GM12878 (cell line): ENCODE measurements at regions not wholly inside any gene's neighbourhood (a gene's known extent, or its start where the extent isn't known, plus 50 kb on each side); places are given as distances from the start of the nearest gene placed in this dataset.
A peak's percentile ranks its signal among the peaks of the same experiment; 100 is the strongest.

Source experiments
- ATAC-seq: fragments of 200-7000 bp; cut with Tn5 transposase; 3 replicates; pipeline ENCODE4 v1.9.1; 2020; ENCODE audit warnings: mild to moderate bottlenecking, moderate library complexity
- BruUV-seq: library from RNA; stranded (reverse); fragments of 400-500 nt; replicated peaks from 2 replicates; lab custom pipeline; 2021; lab: Mats Ljungman, UMichigan
- CTCF ChIA-PET: fragments of 300-600 bp; sonication (Branson Sonifier 250); formaldehyde crosslinking; extraction: SDS; loops from one replicate; lab custom pipeline; 2021; ENCODE audit warnings: inconsistent platforms; lab: Yijun Ruan, JAX
- POLR2A ChIA-PET: fragments of 350-600 bp; formaldehyde crosslinking; extraction: SDS; loops from one replicate; lab custom pipeline; 2021; ENCODE audit warnings: inconsistent platforms; lab: Charles Lee
- RAD21 ChIA-PET: fragments of 300-600 bp; sonication (Branson Sonifier 250); formaldehyde crosslinking; loops from one replicate; lab custom pipeline; 2023; ENCODE audit warnings: antibody characterized with exemption; ENCODE audit not compliant: unreplicated experiment; lab: Charles Lee
- SMC1A ChIA-PET: fragments of 300-600 bp; sonication (Branson Sonifier 250); formaldehyde crosslinking; loops from one replicate; lab custom pipeline; 2023; ENCODE audit not compliant: unreplicated experiment, uncharacterized antibody; lab: Charles Lee
- DNase-seq: peaks from one replicate; pipeline ENCODE4 v3.0.0-alpha.2; 2011; ENCODE audit warnings: low read depth, low spot score
- FAIRE-seq: peaks from 3 replicates; lab custom pipeline; 2011; peaks lifted over from hg19 to GRCh38; lab: Jason Lieb, UNC
- H2AFZ ChIP-seq: 2 replicates; pipeline ENCODE4 v1.6.0; 2011; ENCODE audit warnings: low read depth, low read length, control low read depth; ENCODE audit not compliant: control insufficient read depth
- H3K27ac ChIP-seq: 2 replicates; pipeline ENCODE4 v1.5.1; 2011; ENCODE audit warnings: control low read depth; ENCODE audit not compliant: control insufficient read depth, insufficient read depth
- H3K27me3 ChIP-seq, 2 experiments: replicated peaks in 1 of 2; 2 replicates each; pipeline versions ENCODE4 v1.6.0 to v1.6.1; 2011; ENCODE audit warnings: low read length in 1 of 2; ENCODE audit not compliant: control insufficient read depth in 2 of 2, insufficient read depth in 2 of 2
- H3K36me3 ChIP-seq, 2 experiments: 2 replicates each; pipeline ENCODE4 v1.5.1; 2011; ENCODE audit warnings: low read length in 1 of 2; ENCODE audit not compliant: control insufficient read depth in 2 of 2, insufficient read depth in 2 of 2
- H3K4me1 ChIP-seq: 2 replicates; pipeline ENCODE4 v1.6.1; 2011; ENCODE audit warnings: mild to moderate bottlenecking, low read length, moderate library complexity, mixed read lengths; ENCODE audit not compliant: control insufficient read depth, insufficient read depth
- H3K4me2 ChIP-seq: 2 replicates; pipeline ENCODE4 v1.6.0; 2011; ENCODE audit warnings: control low read depth; ENCODE audit not compliant: control insufficient read depth, insufficient read depth
- H3K4me3 ChIP-seq: fragments of 200-600 bp; sonication (generic); 2 replicates; pipeline ENCODE4 v1.5.1; 2016
- H3K79me2 ChIP-seq: 2 replicates; pipeline ENCODE4 v1.6.0; 2011; ENCODE audit warnings: low read length; ENCODE audit not compliant: control insufficient read depth, insufficient read depth
- H3K9ac ChIP-seq: 2 replicates; pipeline ENCODE4 v1.8.0; 2011; ENCODE audit warnings: low read length, control low read depth, mixed read lengths; ENCODE audit not compliant: control insufficient read depth, insufficient read depth
- H3K9me3 ChIP-seq: replicated peaks from 3 replicates; pipeline ENCODE4 v1.5.1; 2011; ENCODE audit warnings: mild to moderate bottlenecking, low read length; ENCODE audit not compliant: control insufficient read depth, insufficient read depth
- H4K20me1 ChIP-seq: 2 replicates; pipeline ENCODE4 v1.6.0; 2011; ENCODE audit not compliant: control insufficient read depth, insufficient read depth
- BCL11A ChIP-seq: IDR thresholded peaks from 2 replicates; pipeline ENCODE4 v1.6.1; 2011; ENCODE audit warnings: low read depth, low read length
- CHD1 ChIP-seq: IDR thresholded peaks from 2 replicates; pipeline ENCODE4 v1.6.1; 2012; ENCODE audit warnings: low read depth, low read length, improper control_type of control experiment
- HDAC6 ChIP-seq: fragments of 200-600 bp; sonication (generic); IDR thresholded peaks from one replicate; pipeline ENCODE4 v1.8.0; 2017; ENCODE audit warnings: antibody characterized with exemption; ENCODE audit not compliant: unreplicated experiment
- RBBP5 ChIP-seq: fragments of 200-600 bp; sonication (generic); conservative IDR thresholded peaks from 2 replicates; pipeline ENCODE4 v1.6.1; 2016
- RFX5 ChIP-seq: IDR thresholded peaks from 2 replicates; pipeline ENCODE4 v1.6.1; 2011; ENCODE audit warnings: low read depth, low read length, improper control_type of control experiment
- SMAD5 ChIP-seq: IDR thresholded peaks from 2 replicates; pipeline ENCODE4 v1.6.1; 2016; ENCODE audit warnings: antibody characterized with exemption, low read depth
- TAF1 ChIP-seq: IDR thresholded peaks from 2 replicates; pipeline ENCODE4 v1.6.1; 2011; ENCODE audit warnings: mild to moderate bottlenecking, low read depth, low read length, borderline replicate concordance
- YY1 ChIP-seq: IDR thresholded peaks from 2 replicates; pipeline ENCODE4 v1.6.1; 2011; ENCODE audit warnings: low read depth, mild to moderate bottlenecking, low read length
- ZNF207 ChIP-seq: fragments of 450-650 bp; IDR thresholded peaks from 2 replicates; pipeline ENCODE4 v1.6.1; 2014; ENCODE audit warnings: antibody characterized with exemption, mild to moderate bottlenecking, borderline replicate concordance
- WGBS: methylation state at CpG from one replicate; pipeline ENCODE4 v1.1.6; 2016; ENCODE audit warnings: low lambda C conversion rate; ENCODE audit not compliant: insufficient replicate concordance, insufficient coverage; ENCODE audit errors: missing lambda C conversion rate; 5-methylcytosine and 5-hydroxymethylcytosine counted together
- in situ Hi-C: fragments of 300-500 bp; cut with MboI; formaldehyde crosslinking; loops from 9 replicates; pipeline ENCODE4 v1.14.3; 2018; ENCODE audit warnings: mixed read lengths
- intact Hi-C: fragments of 100-400 bp; cut with micrococcal nuclease; formaldehyde crosslinking; loops from one replicate; pipeline ENCODE4 v1.14.2; 2022; ENCODE audit not compliant: unreplicated experiment
- TF ChIP-seq, protein P1 (sequence below), 3 experiments: IDR thresholded peaks in 2 of 3; conservative IDR thresholded peaks in 1 of 3; 2 replicates each; pipeline ENCODE4 v1.5.1; 2011; ENCODE audit warnings: low read depth in 3 of 3, low read length in 3 of 3, mild to moderate bottlenecking in 3 of 3, control low read depth in 2 of 3, moderate library complexity in 2 of 3, inconsistent platforms in 1 of 3, mixed read lengths in 1 of 3; ENCODE audit not compliant: control insufficient read depth in 2 of 3, insufficient read depth in 1 of 3; ENCODE audit errors: extremely low read depth in 1 of 3
- TF ChIP-seq, protein P2 (sequence below): IDR thresholded peaks from 2 replicates; pipeline ENCODE4 v1.6.1; 2011; ENCODE audit warnings: borderline replicate concordance, low read depth, mild to moderate bottlenecking, moderate library complexity, low read length; ENCODE audit not compliant: insufficient read depth, poor library complexity, severe bottlenecking
- TF ChIP-seq, protein P3 (sequence below): fragments of 450-650 bp; formaldehyde crosslinking; IDR thresholded peaks from 2 replicates; pipeline ENCODE4 v1.4.0; 2022; ENCODE audit warnings: mild to moderate bottlenecking, moderate library complexity

DNA sequence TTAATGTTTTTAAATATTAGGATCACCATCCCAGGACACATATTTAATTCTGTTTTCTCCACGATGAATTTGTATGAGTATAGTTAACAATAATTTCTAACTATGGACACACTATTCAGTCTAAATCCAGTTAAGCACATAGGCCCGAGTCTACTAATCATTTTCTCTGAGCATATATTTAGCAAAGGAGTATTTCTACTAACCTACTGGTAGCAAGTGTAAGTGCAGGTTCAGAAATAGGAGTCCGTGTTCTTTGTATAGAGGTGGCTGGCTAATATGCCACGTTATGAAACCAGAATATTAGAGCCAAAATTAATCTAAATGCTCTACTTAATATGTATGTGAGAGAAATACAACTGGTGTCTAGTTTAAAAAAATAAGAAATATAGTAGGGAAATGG lies 416.6 kb upstream of the NXPH2 start:
- 12% methylated on average over 4 of the region's 4 CpGs for WGBS
- TF ChIP-seq, protein P1, sequence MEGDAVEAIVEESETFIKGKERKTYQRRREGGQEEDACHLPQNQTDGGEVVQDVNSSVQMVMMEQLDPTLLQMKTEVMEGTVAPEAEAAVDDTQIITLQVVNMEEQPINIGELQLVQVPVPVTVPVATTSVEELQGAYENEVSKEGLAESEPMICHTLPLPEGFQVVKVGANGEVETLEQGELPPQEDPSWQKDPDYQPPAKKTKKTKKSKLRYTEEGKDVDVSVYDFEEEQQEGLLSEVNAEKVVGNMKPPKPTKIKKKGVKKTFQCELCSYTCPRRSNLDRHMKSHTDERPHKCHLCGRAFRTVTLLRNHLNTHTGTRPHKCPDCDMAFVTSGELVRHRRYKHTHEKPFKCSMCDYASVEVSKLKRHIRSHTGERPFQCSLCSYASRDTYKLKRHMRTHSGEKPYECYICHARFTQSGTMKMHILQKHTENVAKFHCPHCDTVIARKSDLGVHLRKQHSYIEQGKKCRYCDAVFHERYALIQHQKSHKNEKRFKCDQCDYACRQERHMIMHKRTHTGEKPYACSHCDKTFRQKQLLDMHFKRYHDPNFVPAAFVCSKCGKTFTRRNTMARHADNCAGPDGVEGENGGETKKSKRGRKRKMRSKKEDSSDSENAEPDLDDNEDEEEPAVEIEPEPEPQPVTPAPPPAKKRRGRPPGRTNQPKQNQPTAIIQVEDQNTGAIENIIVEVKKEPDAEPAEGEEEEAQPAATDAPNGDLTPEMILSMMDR (IDR thresholded peaks at IDR 0.05 in 2 of 3, conservative IDR thresholded peaks at IDR 0.05 in 1 of 3; ENCODE audit: control insufficient read depth in 2 of 3, extremely low read depth in 1 of 3, insufficient read depth in 1 of 3, low read depth in 3 of 3, low read length in 3 of 3): 0 out of 6 replicates have a peak, but pooled peaks of 1 of the 3 experiments have one; percentile 2
- TF ChIP-seq BCL11A (no peak), HDAC6 (no peak), RFX5 (no peak), CHD1 (no peak)
- no peak overlapping the region for H3K9ac ChIP-seq
- ATAC-seq: peak; percentile 43; the same call in 1 of the 3 replicates
- no peak for FAIRE-seq
- H4K20me1 ChIP-seq: no peaks in the 10 kb centered on the region
- ChIA-PET CTCF (no interaction called here), SMC1A (no interaction called here), POLR2A (no interaction called here), RAD21 (no interaction called here)
- DNase-seq: no peak
- no peak overlapping the region for H3K27ac ChIP-seq
- no peaks in the 10 kb centered on the region for H3K9me3 ChIP-seq
- no peaks in the 10 kb centered on the region for H3K27me3 ChIP-seq
- H3K4me3 ChIP-seq: no peak overlapping the region
- no peaks in the 10 kb centered on the region for H3K36me3 ChIP-seq
- no peaks in the 10 kb centered on the region for H3K79me2 ChIP-seq
- in situ Hi-C loops (no loop called here), intact Hi-C loops (no loop called here)
- no peak overlapping the region for H3K4me2 ChIP-seq
- BruUV-seq: no TSS peak
- no peaks in the 10 kb centered on the region for H3K4me1 ChIP-seq
- H2AFZ ChIP-seq: no peak overlapping the region

DNA sequence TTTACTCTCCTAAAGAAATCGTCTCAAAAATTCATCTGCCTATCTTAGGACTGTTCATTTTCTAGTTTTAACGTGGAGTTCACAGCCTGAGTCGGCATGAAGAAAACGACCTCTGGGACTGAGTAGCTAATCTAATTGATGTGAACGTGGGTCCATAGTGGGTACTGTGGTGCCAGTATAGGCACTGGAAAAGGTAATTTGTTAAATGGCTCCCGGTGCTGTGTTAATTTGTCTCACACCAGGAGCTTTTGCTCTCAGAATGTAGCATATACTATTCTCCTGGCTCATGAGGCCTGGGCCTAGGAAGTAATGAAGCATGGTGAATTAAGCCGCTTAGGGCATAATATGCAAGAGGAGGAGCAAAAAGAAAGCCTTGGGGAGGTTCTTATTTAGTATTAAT lies 414.4 kb upstream of the NXPH2 start:
- Histone ChIP-seq H3K4me2 (no peak overlapping the region), H3K9ac (no peak overlapping the region), H3K36me3 (no peaks in the 10 kb centered on the region), H3K27ac (no peak overlapping the region), H4K20me1 (no peaks in the 10 kb centered on the region), H3K4me1 (no peaks in the 10 kb centered on the region), H3K27me3 (no peaks in the 10 kb centered on the region), H2AFZ (no peak overlapping the region), H3K79me2 (no peaks in the 10 kb centered on the region), H3K9me3 (no peaks in the 10 kb centered on the region), H3K4me3 (no peak overlapping the region)
- 23% methylated on average over 7 of the region's 7 CpGs for WGBS
- SMC1A ChIA-PET: no interaction called here
- BruUV-seq: no TSS peak
- intact Hi-C loops: no loop called here
- FAIRE-seq: no peak
- POLR2A ChIA-PET: no interaction called here
- no peak for ATAC-seq
- RAD21 ChIA-PET: no interaction called here
- no peak for DNase-seq
- CTCF ChIA-PET: no interaction called here
- in situ Hi-C loops: no loop called here
- no peak for TF ChIP-seq YY1
- TF ChIP-seq TAF1: no peak
- no peak for TF ChIP-seq RBBP5
- TF ChIP-seq SMAD5: no peak
- TF ChIP-seq, protein P2, sequence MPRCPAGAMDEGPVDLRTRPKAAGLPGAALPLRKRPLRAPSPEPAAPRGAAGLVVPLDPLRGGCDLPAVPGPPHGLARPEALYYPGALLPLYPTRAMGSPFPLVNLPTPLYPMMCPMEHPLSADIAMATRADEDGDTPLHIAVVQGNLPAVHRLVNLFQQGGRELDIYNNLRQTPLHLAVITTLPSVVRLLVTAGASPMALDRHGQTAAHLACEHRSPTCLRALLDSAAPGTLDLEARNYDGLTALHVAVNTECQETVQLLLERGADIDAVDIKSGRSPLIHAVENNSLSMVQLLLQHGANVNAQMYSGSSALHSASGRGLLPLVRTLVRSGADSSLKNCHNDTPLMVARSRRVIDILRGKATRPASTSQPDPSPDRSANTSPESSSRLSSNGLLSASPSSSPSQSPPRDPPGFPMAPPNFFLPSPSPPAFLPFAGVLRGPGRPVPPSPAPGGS: no peak
- no peak for TF ChIP-seq ZNF207
- TF ChIP-seq, protein P3, sequence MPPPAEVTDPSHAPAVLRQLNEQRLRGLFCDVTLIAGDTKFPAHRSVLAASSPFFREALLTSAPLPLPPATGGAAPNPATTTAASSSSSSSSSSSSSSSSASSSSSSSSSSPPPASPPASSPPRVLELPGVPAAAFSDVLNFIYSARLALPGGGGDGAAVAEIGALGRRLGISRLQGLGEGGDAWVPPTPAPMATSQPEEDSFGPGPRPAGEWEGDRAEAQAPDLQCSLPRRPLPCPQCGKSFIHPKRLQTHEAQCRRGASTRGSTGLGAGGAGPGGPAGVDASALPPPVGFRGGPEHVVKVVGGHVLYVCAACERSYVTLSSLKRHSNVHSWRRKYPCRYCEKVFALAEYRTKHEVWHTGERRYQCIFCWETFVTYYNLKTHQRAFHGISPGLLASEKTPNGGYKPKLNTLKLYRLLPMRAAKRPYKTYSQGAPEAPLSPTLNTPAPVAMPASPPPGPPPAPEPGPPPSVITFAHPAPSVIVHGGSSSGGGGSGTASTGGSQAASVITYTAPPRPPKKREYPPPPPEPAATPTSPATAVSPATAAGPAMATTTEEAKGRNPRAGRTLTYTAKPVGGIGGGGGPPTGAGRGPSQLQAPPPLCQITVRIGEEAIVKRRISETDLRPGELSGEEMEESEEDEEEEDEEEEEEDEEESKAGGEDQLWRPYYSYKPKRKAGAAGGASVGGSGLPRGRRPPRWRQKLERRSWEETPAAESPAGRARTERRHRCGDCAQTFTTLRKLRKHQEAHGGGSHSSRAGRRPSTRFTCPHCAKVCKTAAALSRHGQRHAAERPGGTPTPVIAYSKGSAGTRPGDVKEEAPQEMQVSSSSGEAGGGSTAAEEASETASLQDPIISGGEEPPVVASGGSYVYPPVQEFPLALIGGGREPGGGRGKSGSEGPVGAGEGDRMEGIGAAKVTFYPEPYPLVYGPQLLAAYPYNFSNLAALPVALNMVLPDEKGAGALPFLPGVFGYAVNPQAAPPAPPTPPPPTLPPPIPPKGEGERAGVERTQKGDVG (CRISPR knock-in tag): no peak
